Stimulated activated naive B cell treated with anti-CD40 and anti-IgM and Interleukin-4, amounts not matched to agents 10 μg/mL and 1 μg/mL and 100 μg/mL, for 72 hours (primary cell): ENCODE measurements at regions not wholly inside any gene's neighbourhood (a gene's known extent, or its start where the extent isn't known, plus 50 kb on each side); places are given as distances from the start of the nearest gene placed in this dataset.

Source experiments
- ATAC-seq, 2 donors: fragments of 150-1000 bp; cut with Tn5 transposase; replicated peaks; 2 replicates each; pipeline ENCODE4 v1.10.0; 2021; ENCODE audit warnings: moderate library complexity in 1 of 2
- DNase-seq: peaks from one replicate; pipeline ENCODE4 v3.0.0; 2021
- H3K27ac Mint-ChIP-seq: one replicate; pipeline ENCODE4 v1.8.0; 2022; ENCODE audit warnings: mild to moderate bottlenecking, mixed read lengths
- H3K27me3 Mint-ChIP-seq, 2 donors: one replicate each; pipeline ENCODE4 v1.8.0; 2022; ENCODE audit warnings: mixed read lengths in 2 of 2
- H3K36me3 Mint-ChIP-seq, 2 donors: one replicate each; pipeline ENCODE4 v1.8.0; 2022; ENCODE audit warnings: mixed read lengths in 2 of 2, mild to moderate bottlenecking in 1 of 2
- H3K4me1 Mint-ChIP-seq, 2 donors: one replicate each; pipeline ENCODE4 v1.8.0; 2022; ENCODE audit warnings: mixed read lengths in 2 of 2, mild to moderate bottlenecking in 1 of 2
- H3K4me3 Mint-ChIP-seq, 2 donors: one replicate each; pipeline ENCODE4 v1.8.0; 2022; ENCODE audit warnings: mild to moderate bottlenecking in 2 of 2, mixed read lengths in 2 of 2, moderate library complexity in 1 of 2
- H3K9me3 Mint-ChIP-seq, 2 donors: one replicate each; pipeline ENCODE4 v1.8.0; 2022; ENCODE audit warnings: mixed read lengths in 2 of 2, mild to moderate bottlenecking in 1 of 2

DNA sequence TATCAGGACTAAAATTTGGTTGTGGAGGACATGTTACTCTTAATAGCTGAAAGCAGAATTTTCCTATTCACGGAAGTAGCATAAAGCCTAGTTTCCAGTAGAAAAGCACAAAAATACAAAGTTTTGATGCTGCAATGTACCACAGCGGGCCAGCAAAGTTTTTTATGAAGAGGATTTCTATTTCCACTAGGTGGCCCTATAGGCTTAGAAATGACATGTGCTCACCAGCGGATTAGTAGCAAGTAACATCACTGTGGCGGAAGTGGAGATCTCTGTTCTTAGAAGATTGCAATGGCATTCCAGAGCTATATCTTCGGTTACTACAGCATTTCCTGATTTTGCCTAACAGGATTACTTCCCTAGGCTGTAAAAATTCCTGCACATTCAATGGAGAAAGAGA is 1219.0 kb upstream of the EYS start:
- no peak overlapping the region for H3K27ac Mint-ChIP-seq
- ATAC-seq (no peak), DNase-seq (no peak)
- no peaks in the 10 kb centered on the region for H3K4me1 Mint-ChIP-seq
- H3K27me3 Mint-ChIP-seq, result no peaks in the 10 kb centered on the region
- no peak overlapping the region for H3K4me3 Mint-ChIP-seq
- peaks cover 18 to 22% of the 10 kb centered on the region in 2 donors for H3K9me3 Mint-ChIP-seq
- H3K36me3 Mint-ChIP-seq, result no peaks in the 10 kb centered on the region

DNA sequence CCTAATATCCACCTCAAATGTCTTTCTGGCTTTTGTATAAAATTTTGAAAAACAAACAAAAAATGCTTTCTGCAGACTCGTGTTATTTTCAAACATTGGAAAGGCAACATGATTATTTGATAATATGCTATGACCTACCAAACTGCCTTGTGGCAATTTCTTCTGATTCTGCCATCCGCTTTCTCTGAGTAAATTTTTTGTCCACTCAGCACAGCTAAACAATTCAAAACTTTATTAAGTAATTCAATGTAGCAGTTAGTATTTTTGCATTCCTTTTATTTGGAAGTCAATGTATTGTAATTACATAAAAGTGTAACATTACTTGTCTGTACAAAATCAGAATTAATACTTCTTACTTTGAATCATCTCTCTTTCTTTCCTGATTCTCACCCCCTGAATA is 1206.6 kb upstream of the EYS start:
- Mint-ChIP-seq H3K27me3 (no peaks in the 10 kb centered on the region), H3K4me3 (no peak overlapping the region), H3K9me3 (no peaks in the 10 kb centered on the region), H3K27ac (no peak overlapping the region), H3K36me3 (no peaks in the 10 kb centered on the region), H3K4me1 (no peaks in the 10 kb centered on the region)
- ATAC-seq (no peak), DNase-seq (no peak)

DNA sequence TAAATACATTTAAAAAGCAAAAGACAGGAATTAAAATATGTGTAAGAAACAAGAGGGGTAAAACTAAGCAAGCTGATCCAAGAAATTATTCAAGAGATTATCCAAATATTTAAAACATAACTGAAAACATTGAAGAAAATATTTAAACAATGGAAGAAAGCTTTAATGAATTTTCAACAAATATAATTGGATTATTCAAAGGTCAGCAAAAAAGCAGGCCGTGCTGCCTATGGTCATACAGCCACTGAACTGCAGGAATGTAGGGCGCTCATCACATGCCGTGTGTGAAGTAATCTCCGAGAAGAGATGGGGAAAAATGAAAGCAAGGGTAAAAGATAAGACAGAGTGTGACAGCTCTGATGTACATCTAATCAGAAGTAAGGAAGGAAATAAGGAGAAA is 1195.4 kb upstream of the EYS start:
- Mint-ChIP-seq H3K36me3 (no peaks in the 10 kb centered on the region), H3K4me3 (no peak overlapping the region), H3K27ac (no peak overlapping the region), H3K27me3 (no peaks in the 10 kb centered on the region), H3K9me3 (peaks cover 0 to 7% of the 10 kb centered on the region in 2 donors), H3K4me1 (no peaks in the 10 kb centered on the region)
- ATAC-seq (no peak), DNase-seq (no peak)

DNA sequence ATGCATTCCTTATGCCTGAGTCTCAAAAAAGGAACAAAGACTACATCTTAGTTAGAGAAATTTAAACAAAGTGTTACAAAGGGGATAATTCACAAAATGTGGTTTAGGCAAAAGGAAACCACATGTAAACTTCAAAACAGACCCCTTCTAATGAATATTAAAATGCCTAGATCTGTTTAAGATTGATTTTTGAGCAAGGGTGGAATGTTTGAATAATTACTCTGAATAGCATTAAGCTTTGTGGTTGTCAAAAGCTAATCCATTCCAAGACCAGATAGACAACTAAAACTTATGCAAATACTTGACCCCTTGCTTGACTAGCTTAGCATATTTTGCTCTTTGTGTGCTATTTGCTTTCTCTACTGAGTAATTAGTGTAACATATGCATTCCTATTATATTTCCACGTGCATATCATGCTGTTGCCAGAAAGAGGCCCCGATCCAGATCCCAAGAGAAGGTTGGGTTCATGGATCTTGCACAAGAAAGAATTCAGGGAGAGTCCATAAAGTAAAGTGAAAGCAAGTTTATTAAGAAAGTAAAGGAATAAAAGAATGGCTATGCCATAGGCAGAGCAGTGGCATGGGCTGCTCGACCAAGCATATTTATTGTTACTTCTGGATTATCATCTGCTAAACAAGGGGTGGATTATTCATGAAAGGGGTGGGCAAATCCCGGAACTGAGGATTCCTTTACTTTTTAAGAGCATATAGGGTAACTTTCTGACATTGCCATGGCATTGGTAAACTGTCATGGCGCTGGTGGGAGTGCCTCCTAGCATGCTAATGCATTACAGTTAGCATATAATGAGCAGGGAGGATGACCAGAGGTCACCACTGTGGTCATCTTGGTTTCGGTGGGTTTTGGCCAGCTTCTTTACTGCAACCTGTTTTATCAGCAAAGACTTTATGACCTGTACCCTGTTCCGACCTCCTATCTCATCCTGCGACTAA is 1193.4 kb upstream of the EYS start:
- ATAC-seq, result no peak
- Mint-ChIP-seq H3K36me3 (no peaks in the 10 kb centered on the region), H3K4me3 (no peak overlapping the region), H3K9me3 (peaks cover 0 to 13% of the 10 kb centered on the region in 2 donors), H3K27ac (no peak overlapping the region), H3K4me1 (no peaks in the 10 kb centered on the region), H3K27me3 (no peaks in the 10 kb centered on the region)
- no peak for DNase-seq

DNA sequence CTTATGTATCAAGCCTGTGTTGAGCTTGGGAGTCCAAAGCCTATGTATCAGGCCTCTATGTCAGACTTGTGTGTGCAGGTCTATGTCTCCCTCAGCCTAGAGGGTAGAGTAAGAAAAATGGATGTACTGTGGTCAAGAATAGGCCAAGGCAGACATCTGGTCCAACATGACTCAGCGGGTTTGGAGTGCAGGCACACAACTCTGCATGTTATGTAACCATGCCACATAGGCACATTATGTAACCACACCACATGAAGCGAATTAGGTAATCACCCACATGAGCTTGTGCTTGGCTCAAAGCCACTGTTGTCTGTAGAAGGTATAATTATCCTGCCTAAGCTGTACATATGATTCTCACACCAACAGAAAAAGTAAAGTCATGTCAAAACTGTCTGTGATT is 1190.5 kb upstream of the EYS start:
- H3K4me1 Mint-ChIP-seq, result no peaks in the 10 kb centered on the region
- no peak overlapping the region for H3K27ac Mint-ChIP-seq
- H3K9me3 Mint-ChIP-seq, result peaks cover 6 to 13% of the 10 kb centered on the region in 2 donors
- H3K36me3 Mint-ChIP-seq, result no peaks in the 10 kb centered on the region
- no peak overlapping the region for H3K4me3 Mint-ChIP-seq
- DNase-seq (no peak), ATAC-seq (no peak)
- no peaks in the 10 kb centered on the region for H3K27me3 Mint-ChIP-seq

DNA sequence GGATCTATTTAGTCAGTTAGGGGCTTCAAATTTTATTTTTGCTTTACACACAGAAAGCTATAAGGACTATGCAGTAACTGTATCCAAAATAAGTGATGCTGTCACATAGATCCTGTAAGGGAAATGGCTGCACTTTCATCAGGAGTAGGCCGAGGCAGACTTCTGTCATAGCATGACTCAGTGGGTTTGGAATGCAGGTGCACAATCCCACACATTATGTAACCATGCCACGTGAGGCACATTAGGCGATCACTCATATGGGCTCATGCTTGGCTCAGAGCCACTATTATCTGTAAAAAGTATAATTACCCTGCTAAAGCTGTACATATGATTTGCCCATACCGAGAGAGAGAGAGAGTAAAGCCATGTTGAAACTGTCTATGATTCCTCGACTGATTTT is 1189.4 kb upstream of the EYS start:
- H3K9me3 Mint-ChIP-seq, result peaks cover 6 to 13% of the 10 kb centered on the region in 2 donors
- DNase-seq (no peak), ATAC-seq (no peak)
- H3K27me3 Mint-ChIP-seq, result no peaks in the 10 kb centered on the region
- H3K4me3 Mint-ChIP-seq, result no peak overlapping the region
- H3K27ac Mint-ChIP-seq, result no peak overlapping the region
- no peaks in the 10 kb centered on the region for H3K4me1 Mint-ChIP-seq
- no peaks in the 10 kb centered on the region for H3K36me3 Mint-ChIP-seq

DNA sequence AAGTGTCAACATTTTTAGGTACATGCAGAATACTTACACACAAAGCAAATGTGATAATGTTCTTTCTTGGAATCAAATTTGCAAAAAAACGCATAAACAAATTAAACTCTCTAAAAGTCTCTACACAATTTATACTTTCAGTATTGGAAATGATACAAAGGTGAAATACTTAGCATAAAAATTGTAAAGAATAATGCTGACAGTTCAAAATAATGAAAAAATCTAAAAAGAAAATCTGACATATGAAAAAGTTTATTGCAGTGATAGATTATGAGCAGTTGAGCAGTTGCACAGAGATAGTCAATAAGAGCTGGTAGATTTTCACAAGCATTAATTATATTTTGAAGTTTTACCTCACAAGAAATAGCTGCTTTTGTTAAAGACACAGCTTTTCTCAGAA is 1176.4 kb upstream of the EYS start:
- DNase-seq, result no peak
- H3K9me3 Mint-ChIP-seq, result peaks cover 19% of the 10 kb centered on the region in 2 donors
- no peak for ATAC-seq
- H3K36me3 Mint-ChIP-seq, result no peaks in the 10 kb centered on the region
- H3K4me3 Mint-ChIP-seq, result no peak overlapping the region
- H3K27ac Mint-ChIP-seq, result no peak overlapping the region
- no peaks in the 10 kb centered on the region for H3K27me3 Mint-ChIP-seq
- no peaks in the 10 kb centered on the region for H3K4me1 Mint-ChIP-seq

DNA sequence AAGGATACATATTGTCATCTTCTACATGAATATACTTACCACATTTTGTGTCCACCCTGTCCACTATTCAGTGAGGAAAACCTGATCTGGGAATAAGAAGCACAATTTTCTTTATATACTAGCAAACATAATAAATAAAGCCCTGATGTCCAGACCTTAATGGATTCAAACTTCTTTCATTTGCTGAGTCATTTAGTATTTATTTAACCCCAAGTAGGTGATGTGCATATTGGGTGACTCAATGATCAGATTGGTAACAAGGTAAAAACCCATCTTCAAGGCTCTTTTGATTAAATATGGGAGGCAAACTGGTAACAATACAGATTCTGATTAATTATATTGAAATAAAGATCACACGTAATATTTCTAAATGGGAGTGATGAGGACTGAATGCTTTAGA is 1159.8 kb upstream of the EYS start:
- DNase-seq, result no peak
- no peak overlapping the region for H3K4me3 Mint-ChIP-seq
- H3K27me3 Mint-ChIP-seq, result no peaks in the 10 kb centered on the region
- no peaks in the 10 kb centered on the region for H3K4me1 Mint-ChIP-seq
- H3K27ac Mint-ChIP-seq, result no peak overlapping the region
- no peak for ATAC-seq
- no peaks in the 10 kb centered on the region for H3K36me3 Mint-ChIP-seq
- H3K9me3 Mint-ChIP-seq, result peaks cover 6 to 9% of the 10 kb centered on the region in 2 donors

DNA sequence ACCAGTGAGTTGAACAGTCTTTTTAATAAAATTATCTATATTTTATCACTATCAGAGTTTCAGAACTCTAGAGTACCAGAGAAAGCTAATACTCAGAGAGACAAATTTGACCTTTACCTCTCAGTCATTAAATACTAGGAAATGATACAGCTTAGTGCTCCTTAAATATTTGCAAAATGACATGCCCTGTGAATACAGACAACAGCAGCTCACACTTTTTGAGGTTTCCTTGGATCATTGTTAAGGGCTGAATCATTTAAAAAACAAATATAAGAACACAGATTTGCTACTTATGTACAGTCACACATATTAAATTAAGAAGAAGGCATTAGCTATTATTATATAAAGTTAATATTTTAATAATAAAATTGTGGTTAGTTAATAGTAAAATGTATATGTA is 1158.7 kb upstream of the EYS start:
- Mint-ChIP-seq H3K4me1 (no peaks in the 10 kb centered on the region), H3K4me3 (no peak overlapping the region), H3K36me3 (no peaks in the 10 kb centered on the region), H3K9me3 (peaks cover 6 to 9% of the 10 kb centered on the region in 2 donors), H3K27ac (no peak overlapping the region), H3K27me3 (no peaks in the 10 kb centered on the region)
- no peak for DNase-seq
- ATAC-seq, result no peak

DNA sequence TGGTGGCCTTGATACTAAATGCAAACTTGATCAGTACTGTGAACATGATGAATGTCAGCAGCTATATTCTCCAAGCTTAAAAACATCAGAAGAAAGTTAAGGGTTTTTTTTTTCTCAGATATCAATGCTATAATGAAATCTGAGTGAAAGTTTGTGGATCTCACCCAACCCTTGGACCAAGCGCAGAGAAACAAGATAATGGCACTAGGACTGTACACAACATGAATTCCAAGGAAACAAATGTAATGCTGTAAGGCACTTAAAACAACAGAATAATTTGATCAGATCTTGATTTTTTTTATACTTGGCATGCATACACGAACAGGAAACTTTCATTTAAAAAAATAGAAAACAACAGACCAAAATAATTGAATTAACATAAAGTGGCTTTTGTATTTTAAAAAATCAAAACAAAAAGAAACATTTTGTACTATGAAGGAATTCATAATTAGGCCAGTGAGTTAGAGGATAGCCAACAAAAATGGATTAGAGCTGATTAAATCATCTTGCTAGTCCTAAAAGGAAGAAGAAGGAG is 1154.0 kb upstream of the EYS start:
- peaks cover 0 to 2% of the 10 kb centered on the region in 2 donors for H3K9me3 Mint-ChIP-seq
- H3K27me3 Mint-ChIP-seq, result no peaks in the 10 kb centered on the region
- no peak overlapping the region for H3K4me3 Mint-ChIP-seq
- H3K36me3 Mint-ChIP-seq, result no peaks in the 10 kb centered on the region
- no peak overlapping the region for H3K27ac Mint-ChIP-seq
- no peaks in the 10 kb centered on the region for H3K4me1 Mint-ChIP-seq
- DNase-seq (no peak), ATAC-seq (no peak)

DNA sequence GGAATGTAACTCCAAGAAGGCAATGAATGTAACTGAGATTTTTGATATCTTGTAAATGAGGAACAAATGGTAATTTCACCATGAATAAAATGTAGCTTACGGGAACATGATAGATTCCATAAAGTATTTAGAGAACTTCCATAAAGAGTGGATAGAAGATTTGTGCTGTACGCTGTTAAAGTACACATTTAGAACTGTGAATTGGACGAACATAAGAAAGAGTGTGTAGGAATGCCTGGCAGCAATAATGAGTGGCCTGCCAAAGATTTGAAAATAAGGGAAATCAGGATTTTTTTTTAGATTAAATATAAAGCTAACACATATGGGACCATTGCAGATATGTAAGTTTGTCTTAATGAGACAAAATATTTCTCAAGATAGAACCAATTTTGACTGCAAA is 1153.3 kb upstream of the EYS start:
- Mint-ChIP-seq H3K4me3 (no peak overlapping the region), H3K4me1 (no peaks in the 10 kb centered on the region), H3K36me3 (no peaks in the 10 kb centered on the region), H3K9me3 (peaks cover 0 to 2% of the 10 kb centered on the region in 2 donors), H3K27me3 (no peaks in the 10 kb centered on the region), H3K27ac (no peak overlapping the region)
- ATAC-seq, result no peak
- no peak for DNase-seq

DNA sequence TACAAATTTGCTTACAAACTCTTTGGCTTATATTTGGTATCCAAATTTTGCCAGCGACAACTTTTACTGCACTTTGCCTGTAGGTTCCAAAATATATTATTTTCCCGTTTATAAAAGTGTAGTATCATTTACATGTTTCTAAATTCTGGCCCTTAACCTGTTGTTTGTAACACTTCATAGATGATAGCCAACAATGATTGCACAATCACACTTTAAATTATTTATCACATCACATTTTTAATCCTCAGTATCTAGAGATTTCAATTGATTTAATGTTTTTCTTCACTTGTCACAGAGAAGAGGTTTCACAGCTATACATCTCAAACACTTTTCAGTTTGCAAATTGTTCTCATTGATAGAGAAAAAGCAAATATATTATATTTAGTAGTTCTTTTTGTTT is 1151.2 kb upstream of the EYS start:
- no peaks in the 10 kb centered on the region for H3K27me3 Mint-ChIP-seq
- peaks cover 2 to 3% of the 10 kb centered on the region in 2 donors for H3K9me3 Mint-ChIP-seq
- DNase-seq (no peak), ATAC-seq (no peak)
- no peak overlapping the region for H3K27ac Mint-ChIP-seq
- no peak overlapping the region for H3K4me3 Mint-ChIP-seq
- no peaks in the 10 kb centered on the region for H3K4me1 Mint-ChIP-seq
- no peaks in the 10 kb centered on the region for H3K36me3 Mint-ChIP-seq

DNA sequence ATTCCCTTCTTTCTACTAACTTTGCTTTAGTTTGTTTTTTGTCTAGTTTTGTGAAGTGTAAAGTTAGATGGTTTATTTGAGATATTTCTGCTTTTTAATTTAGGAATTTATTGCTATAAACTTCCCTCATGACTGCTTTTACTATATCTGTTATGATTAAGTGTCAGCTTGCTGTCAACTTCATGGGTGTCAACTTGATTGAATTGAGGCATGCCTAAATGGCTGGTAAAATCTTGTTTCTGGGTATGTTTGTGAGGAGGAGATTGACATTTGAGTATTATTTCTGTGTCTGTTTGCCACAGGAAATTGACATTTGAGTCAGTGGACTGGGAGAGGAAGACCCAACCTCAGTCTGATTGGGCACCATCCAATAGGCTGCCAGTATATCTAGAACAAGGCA is 1147.0 kb upstream of the EYS start:
- Mint-ChIP-seq H3K27ac (no peak overlapping the region), H3K4me3 (no peak overlapping the region), H3K36me3 (no peaks in the 10 kb centered on the region), H3K4me1 (no peaks in the 10 kb centered on the region), H3K27me3 (no peaks in the 10 kb centered on the region), H3K9me3 (peaks cover 3% of the 10 kb centered on the region in 2 donors)
- no peak for DNase-seq
- no peak for ATAC-seq

DNA sequence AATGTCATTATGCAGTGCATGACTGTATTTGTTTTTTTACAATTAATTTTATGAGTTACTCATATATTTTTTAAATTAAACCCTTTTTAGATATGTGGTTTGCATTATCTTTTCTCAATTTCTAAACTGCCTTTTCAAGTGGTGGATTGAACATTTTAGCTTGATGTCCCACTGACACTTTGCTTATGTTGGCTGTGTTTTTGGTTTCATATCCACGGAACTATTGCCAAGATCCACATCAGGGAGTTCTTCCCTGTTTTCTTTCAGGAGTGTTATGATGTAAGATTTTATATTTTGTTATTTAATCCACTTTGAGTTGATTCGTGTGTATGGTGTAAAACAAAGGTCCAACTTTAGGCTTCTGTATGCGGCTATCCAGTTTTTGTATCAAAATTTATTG is 1144.9 kb upstream of the EYS start:
- H3K4me3 Mint-ChIP-seq, result no peak overlapping the region
- no peak for DNase-seq
- H3K36me3 Mint-ChIP-seq, result no peaks in the 10 kb centered on the region
- ATAC-seq, result no peak
- no peak overlapping the region for H3K27ac Mint-ChIP-seq
- H3K27me3 Mint-ChIP-seq, result no peaks in the 10 kb centered on the region
- no peaks in the 10 kb centered on the region for H3K4me1 Mint-ChIP-seq
- peaks cover 3% of the 10 kb centered on the region in 2 donors for H3K9me3 Mint-ChIP-seq

DNA sequence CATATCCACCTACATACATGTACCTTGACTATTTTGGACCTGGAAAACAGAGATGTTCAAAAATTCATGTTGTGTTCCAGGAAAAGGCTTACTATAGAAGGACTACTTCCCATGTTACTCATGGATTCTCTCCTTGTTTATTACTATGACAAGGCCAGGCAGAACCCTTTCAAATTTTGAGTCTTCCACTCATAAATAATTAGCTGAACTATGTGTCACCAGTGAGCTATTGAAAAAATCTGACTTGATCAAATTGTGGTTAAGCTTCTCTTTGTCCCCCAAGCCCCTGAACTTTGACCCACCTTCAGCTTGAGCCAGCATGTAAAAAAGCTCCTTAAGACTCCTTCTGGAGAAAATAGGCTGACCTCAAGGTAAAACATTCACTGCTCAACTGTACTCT is 1142.8 kb upstream of the EYS start:
- DNase-seq (no peak), ATAC-seq (no peak)
- H3K9me3 Mint-ChIP-seq, result peaks cover 3% of the 10 kb centered on the region in 2 donors
- H3K27ac Mint-ChIP-seq, result no peak overlapping the region
- no peaks in the 10 kb centered on the region for H3K4me1 Mint-ChIP-seq
- no peak overlapping the region for H3K4me3 Mint-ChIP-seq
- no peaks in the 10 kb centered on the region for H3K36me3 Mint-ChIP-seq
- H3K27me3 Mint-ChIP-seq, result no peaks in the 10 kb centered on the region
